ENCODE measurements at regions not wholly inside any gene's neighbourhood (a gene's known extent, or its start where the extent isn't known, plus 50 kb on each side); places are given as distances from the start of the nearest gene placed in this dataset.

DNA sequence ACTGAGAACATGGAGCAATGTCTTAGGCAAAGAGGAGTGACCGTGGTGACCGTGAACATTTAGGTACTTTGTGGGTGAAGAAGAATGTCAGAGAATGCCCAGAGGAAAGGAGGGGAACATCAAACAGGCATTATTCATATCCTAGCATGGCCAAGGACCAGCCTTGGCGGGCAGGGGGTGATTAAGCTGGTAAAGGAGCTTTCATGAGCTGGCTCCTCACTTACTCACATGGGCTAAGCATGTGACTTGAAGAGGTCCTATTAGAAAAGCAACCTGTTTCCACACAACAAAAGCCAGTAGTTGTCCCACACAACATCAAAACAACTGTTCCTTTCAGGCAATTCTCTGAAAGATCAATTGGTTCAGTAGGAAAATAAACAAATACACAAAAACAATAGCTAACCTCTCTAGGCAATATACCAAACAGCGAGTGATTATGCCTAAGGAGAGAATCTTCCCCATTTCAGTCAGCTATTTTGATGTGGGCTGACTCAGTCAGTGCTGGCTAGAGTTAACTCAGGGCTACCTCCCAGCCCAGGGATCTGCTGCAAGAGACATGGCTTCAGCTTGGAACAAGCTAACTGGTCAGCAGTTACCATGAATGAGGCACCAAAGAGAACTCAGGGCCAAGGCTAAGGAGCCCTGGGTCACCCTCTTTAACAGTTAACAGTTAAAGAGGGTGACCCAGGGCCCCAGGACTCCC is 283.5 kb downstream of the ARHGAP12 start:
- no peak for DNase-seq (ENCODE audit: low read depth in 3 of 3)

DNA sequence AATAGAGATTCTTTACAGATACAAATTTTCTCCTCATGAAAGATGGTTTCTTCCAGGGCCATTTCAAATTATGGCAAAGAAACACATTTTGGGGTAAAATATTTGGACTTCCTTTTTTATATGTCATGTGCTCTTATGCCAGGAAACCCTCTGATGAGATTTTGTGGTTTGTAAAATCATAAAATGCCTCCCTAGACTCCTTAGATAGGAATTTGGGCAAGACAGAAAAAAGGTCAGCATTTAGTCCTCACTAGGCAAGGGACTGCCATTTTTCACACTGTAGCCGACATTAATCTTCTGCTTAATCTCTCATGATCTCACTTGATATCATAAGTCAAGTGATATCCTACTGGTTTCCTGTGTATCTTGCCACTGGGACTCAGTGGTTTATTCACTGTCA is 286.4 kb downstream of the ARHGAP12 start:
- DNase-seq (ENCODE audit: low read depth in 3 of 3), result no peak

GRCh38 chr10:31635415-31636065 is 293.1 kb downstream of the ARHGAP12 start:
- no peak for DNase-seq (ENCODE audit: low read depth in 3 of 3)

GRCh38 chr10:31635009-31635408 is 293.6 kb downstream of the ARHGAP12 start:
- DNase-seq (ENCODE audit: low read depth in 3 of 3), result no peak

GRCh38 chr10:31630861-31631567 is 297.6 kb downstream of the ARHGAP12 start:
- DNase-seq (ENCODE audit: low read depth in 3 of 3), result no peak

GRCh38 chr10:31625566-31625965 is 303.1 kb downstream of the ARHGAP12 start:
- DNase-seq (ENCODE audit: low read depth in 3 of 3), result no peak

GRCh38 chr10:31624611-31625010 is 304.0 kb downstream of the ARHGAP12 start:
- no peak for DNase-seq (ENCODE audit: low read depth in 3 of 3)

DNA sequence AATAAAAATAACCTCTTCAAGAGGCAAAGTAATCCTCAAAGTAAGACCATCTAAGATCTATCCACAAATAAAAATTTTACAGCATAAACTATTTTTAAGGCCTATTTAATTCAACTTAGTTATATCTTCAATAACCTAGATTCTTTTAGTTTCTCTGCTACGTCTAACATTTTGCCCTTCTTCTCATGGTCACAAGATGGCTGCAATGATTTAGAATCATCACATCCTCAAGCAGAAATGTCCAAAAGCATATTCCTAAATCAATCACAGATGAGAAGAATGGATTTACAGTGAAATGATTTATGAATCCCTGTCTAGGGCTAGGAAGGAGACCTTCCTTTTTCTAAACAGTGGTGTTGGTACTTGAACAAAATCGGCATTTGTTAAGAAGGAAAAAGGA is 304.7 kb downstream of the ARHGAP12 start:
- no peak for DNase-seq (ENCODE audit: low read depth in 3 of 3)

GRCh38 chr10:31623466-31623865 is 304.4 kb downstream of the ZEB1 start:
- no peak for DNase-seq (ENCODE audit: low read depth in 3 of 3)

GRCh38 chr10:31622978-31623377 is 304.0 kb downstream of the ZEB1 start:
- no peak for DNase-seq (ENCODE audit: low read depth in 3 of 3)

DNA sequence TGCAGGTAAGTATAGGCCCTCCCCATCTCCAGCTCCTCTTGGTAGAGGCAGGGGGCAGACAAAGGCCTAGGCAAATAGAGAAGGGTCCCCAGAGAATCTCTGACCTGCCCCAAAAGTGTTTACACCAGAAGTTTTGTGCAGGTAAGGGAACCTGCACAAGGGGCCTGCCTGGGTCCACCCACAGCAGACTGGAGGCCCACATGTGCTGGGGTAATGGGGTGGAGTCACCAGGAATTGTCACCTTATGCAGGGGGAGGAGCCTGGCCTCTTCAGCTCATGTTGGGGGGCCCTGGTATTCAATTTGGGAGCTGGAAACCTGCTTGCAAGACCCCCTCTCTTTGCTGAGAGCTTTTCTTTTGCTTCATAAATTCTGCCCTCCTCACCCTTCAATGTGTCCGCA is 302.7 kb downstream of the ZEB1 start:
- DNase-seq (ENCODE audit: low read depth in 3 of 3), result no peak

GRCh38 chr10:31620226-31621151 is 301.5 kb downstream of the ZEB1 start:
- DNase-seq (ENCODE audit: low read depth in 3 of 3), result no peak

DNA sequence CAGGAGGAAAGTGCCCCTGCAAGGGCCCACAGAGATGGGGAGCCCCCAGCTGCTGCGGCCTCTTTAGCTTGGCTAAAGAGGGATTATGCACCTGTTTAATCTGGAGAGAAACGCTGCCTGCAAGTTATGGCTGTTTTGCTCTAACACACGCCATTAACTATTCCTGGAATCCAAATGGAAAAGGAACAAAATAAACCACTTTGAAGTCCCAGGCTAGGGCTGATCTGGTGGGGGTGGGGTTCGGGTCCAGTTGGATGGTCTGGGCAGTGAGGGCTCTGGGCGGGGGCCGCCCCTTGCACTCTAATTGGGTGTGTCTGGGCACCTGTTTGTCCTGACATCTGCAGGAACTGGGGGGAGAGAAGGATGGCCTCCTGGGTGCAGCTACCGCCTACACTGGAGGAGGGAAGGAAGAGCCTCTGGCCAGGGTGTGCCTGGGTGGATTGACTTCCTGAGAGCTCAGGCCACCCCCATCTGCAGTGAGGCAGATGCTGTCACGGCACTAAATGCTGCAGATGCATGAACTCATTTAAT is 300.6 kb downstream of the ZEB1 start:
- no peak for DNase-seq (ENCODE audit: low read depth in 3 of 3)

DNA sequence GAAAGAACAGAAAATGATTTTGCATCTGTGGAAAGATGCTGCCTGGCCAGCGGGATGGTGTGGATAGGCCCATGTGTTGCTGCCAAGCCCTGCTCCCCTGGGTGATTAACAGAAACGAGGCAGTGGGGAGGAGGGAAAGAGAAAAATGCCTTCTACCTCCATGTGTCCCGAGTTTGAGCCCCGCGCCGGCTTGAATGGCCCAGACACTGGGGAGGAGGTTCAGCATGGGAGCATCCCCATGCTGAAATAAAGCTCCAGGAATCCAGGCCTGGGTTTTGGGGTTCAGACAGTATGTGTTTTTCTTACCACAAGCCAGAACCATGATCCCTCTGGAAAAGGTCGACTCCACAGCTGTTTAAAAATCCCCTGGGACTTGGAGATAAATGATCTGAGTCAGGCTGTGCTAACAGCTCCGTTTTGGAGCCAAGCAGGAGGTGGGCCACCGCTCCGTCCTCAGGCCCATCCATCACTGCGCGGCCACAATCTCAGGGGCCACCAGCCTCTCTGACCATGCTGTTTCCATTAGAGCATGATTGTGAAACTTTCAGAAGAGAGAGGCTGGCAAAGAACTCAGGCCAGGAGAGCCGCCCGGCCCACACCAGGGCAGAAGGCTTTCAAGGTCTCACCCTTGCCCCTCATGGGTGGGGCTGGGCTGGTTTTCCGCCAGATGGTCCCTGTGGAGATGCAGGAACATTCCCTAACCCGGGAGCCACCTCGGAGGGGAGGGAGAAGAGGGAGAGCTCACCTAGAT is 299.7 kb downstream of the ZEB1 start:
- DNase-seq (ENCODE audit: low read depth in 3 of 3), result no peak

GRCh38 chr10:31617757-31618156 is 298.7 kb downstream of the ZEB1 start:
- no peak for DNase-seq (ENCODE audit: low read depth in 3 of 3)

DNA sequence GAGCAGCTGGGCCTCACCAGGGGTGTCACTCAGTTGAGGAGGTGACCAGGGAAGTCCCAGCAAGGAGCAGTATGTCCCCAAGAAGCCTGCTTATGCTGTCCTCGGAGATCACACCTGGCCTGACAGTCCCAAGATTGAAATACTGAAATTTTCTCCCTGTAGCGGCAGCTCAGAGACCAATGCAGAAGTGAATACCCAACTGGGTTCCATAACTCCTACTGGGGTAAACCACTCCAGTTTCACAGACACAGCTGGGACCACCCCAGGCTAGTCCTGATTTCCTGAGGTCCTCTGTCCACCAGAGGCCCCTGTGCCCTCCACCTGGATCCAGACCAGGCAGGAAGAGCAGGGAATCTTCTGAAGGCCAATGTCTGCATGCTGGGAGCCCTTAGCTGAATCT is 298.1 kb downstream of the ZEB1 start:
- DNase-seq (ENCODE audit: low read depth in 3 of 3), result no peak

- DNase-seq (ENCODE audit: low read depth in 3 of 3), result no peak
Observed at GRCh38 chr10:31615129-31615528, 296.1 kb downstream of the ZEB1 start.

GRCh38 chr10:31614611-31615010 is 295.6 kb downstream of the ZEB1 start:
- DNase-seq (ENCODE audit: low read depth in 3 of 3), result no peak

DNA sequence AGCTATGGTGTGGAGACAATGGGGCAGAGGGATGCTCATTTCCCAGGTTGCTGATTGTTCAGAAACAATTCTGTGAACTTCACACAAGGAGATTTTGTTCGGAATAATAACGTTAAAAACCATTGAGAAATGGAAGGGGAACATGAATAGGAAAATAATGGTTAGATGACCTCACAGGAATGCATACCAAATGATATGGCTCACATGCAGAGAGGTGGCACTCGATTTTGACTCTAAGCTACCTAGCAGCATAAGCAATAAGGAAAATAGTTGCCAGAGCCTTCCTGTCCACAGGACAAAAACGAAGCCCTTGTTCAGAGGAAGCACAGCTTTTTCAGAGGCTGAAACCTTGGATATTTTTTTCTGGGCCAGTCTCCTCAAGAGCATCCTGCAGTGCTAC is 293.1 kb downstream of the ZEB1 start:
- no peak for DNase-seq (ENCODE audit: low read depth in 3 of 3)

DNA sequence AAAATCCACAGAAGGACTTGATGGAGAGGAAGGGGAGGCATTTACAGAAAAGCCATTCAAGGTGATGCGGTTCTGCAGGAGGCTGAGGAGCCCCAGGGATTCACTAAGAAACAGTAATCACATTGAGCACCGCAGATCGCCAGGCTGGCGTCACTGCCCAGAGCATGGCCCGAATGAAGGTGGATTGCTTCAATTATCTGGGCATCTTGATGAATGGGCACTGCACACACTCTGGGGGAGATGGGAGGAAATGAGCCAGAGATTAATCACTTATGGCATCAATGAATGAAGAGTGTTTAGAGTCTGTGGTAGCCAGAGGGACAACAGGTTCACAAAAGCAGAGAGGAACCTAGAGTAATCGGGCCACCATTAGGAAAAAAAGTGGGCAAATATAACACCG is 292.1 kb downstream of the ZEB1 start:
- no peak for DNase-seq (ENCODE audit: low read depth in 3 of 3)

GRCh38 chr10:31607481-31607880 is 288.5 kb downstream of the ZEB1 start:
- DNase-seq (ENCODE audit: low read depth in 3 of 3), result no peak
